ENCODE measurements at regions not wholly inside any gene's neighbourhood (a gene's known extent, or its start where the extent isn't known, plus 50 kb on each side); places are given as distances from the start of the nearest gene placed in this dataset.

- WGBS, 2 experiments (ENCODE audit: low coverage in 1 of 2, low lambda C conversion rate in 2 of 2, missing lambda C conversion rate in 2 of 2) = 79 to 84% methylated on average over 3 of the region's 3 CpGs
- TF ChIP-seq EZH2phosphoT487 (IDR thresholded peaks at IDR 0.05; ENCODE audit: insufficient read depth, low read depth) = no peak
- TF ChIP-seq EZH2 (IDR thresholded peaks at IDR 0.05; ENCODE audit: insufficient read depth, poor library complexity, severe bottlenecking) = no peak
- H3F3A ChIP-seq (ENCODE audit: insufficient read depth) = peaks cover 6% of the 10 kb centered on the region; the same call in 1 of the 2 replicates
- no peak overlapping the region for H3K9ac ChIP-seq
- H3K9me3 ChIP-seq (ENCODE audit: low read depth) = no peaks in the 10 kb centered on the region
- no peaks in the 10 kb centered on the region for H3K27me3 ChIP-seq (replicated peaks; ENCODE audit: insufficient read depth)
- no peak overlapping the region for H2AFZ ChIP-seq
- in situ Hi-C loops (cut with MboI) = no loop called here
- no peaks in the 10 kb centered on the region for H3K36me3 ChIP-seq (ENCODE audit: low read depth)
- H3K27ac ChIP-seq = no peak overlapping the region
- no peak overlapping the region for H3K4me3 ChIP-seq
- no peak for DNase-seq
- H4K20me1 ChIP-seq (ENCODE audit: insufficient read depth) = no peaks in the 10 kb centered on the region
- no peaks in the 10 kb centered on the region for H3K9me2 ChIP-seq (ENCODE audit: insufficient read depth)
- peaks cover 13% of the 10 kb centered on the region for H3K4me1 ChIP-seq (ENCODE audit: insufficient read depth)
- no peak overlapping the region for H3K4me2 ChIP-seq (ENCODE audit: unreplicated experiment)
- no peaks in the 10 kb centered on the region for H3K79me2 ChIP-seq (ENCODE audit: insufficient read depth)
Measured at GRCh38 chr2:58560531-58560930, 319.4 kb upstream of the FANCL start.

GRCh38 chr2:58558881-58559280, 317.8 kb upstream of the FANCL start:
- Histone ChIP-seq H3K9ac (no peak overlapping the region), H3K9me2 (ENCODE audit: insufficient read depth) (no peaks in the 10 kb centered on the region), H2AFZ (no peak overlapping the region), H4K20me1 (ENCODE audit: insufficient read depth) (no peaks in the 10 kb centered on the region), H3K79me2 (ENCODE audit: insufficient read depth) (no peaks in the 10 kb centered on the region), H3K4me2 (ENCODE audit: unreplicated experiment) (no peak overlapping the region), H3K4me3 (no peak overlapping the region), H3K4me1 (ENCODE audit: insufficient read depth) (peaks cover 13% of the 10 kb centered on the region), H3K27ac (no peak overlapping the region), H3K36me3 (ENCODE audit: low read depth) (no peaks in the 10 kb centered on the region), H3K27me3 (replicated peaks; ENCODE audit: insufficient read depth) (no peaks in the 10 kb centered on the region), H3F3A (ENCODE audit: insufficient read depth) (peaks cover 6% of the 10 kb centered on the region; the same call in 1 of the 2 replicates), H3K9me3 (ENCODE audit: low read depth) (no peaks in the 10 kb centered on the region)
- no peak for DNase-seq
- TF ChIP-seq EZH2 (IDR thresholded peaks at IDR 0.05; ENCODE audit: insufficient read depth, poor library complexity, severe bottlenecking) = no peak
- no peak for TF ChIP-seq EZH2phosphoT487 (IDR thresholded peaks at IDR 0.05; ENCODE audit: insufficient read depth, low read depth)
- in situ Hi-C loops (cut with MboI) = no loop called here
- WGBS, 2 experiments (ENCODE audit: low coverage in 1 of 2, low lambda C conversion rate in 2 of 2, missing lambda C conversion rate in 2 of 2) = 68 to 69% methylated on average over 4 of the region's 4 CpGs

- no peaks in the 10 kb centered on the region for H3K9me2 ChIP-seq (ENCODE audit: insufficient read depth)
- in situ Hi-C loops (cut with MboI) = no loop called here
- no peaks in the 10 kb centered on the region for H3K79me2 ChIP-seq (ENCODE audit: insufficient read depth)
- H4K20me1 ChIP-seq (ENCODE audit: insufficient read depth) = no peaks in the 10 kb centered on the region
- no peak overlapping the region for H2AFZ ChIP-seq
- H3K9ac ChIP-seq = no peak overlapping the region
- H3F3A ChIP-seq (ENCODE audit: insufficient read depth) = peaks cover 1% of the 10 kb centered on the region; the same call in 1 of the 2 replicates
- H3K4me2 ChIP-seq (ENCODE audit: unreplicated experiment) = no peak overlapping the region
- no peaks in the 10 kb centered on the region for H3K27me3 ChIP-seq (replicated peaks; ENCODE audit: insufficient read depth)
- TF ChIP-seq EZH2phosphoT487 (IDR thresholded peaks at IDR 0.05; ENCODE audit: insufficient read depth, low read depth) (no peak), EZH2 (IDR thresholded peaks at IDR 0.05; ENCODE audit: insufficient read depth, poor library complexity, severe bottlenecking) (no peak)
- no peak overlapping the region for H3K4me3 ChIP-seq
- WGBS, 2 experiments (ENCODE audit: low coverage in 1 of 2, low lambda C conversion rate in 2 of 2, missing lambda C conversion rate in 2 of 2) = 95 to 98% methylated on average over 6 of the region's 6 CpGs
- no peaks in the 10 kb centered on the region for H3K36me3 ChIP-seq (ENCODE audit: low read depth)
- H3K9me3 ChIP-seq (ENCODE audit: low read depth) = no peaks in the 10 kb centered on the region
- no peak for DNase-seq
- H3K4me1 ChIP-seq (ENCODE audit: insufficient read depth) = peaks cover 4% of the 10 kb centered on the region
- no peak overlapping the region for H3K27ac ChIP-seq
Measured at GRCh38 chr2:58557176-58557575, 316.1 kb upstream of the FANCL start.

- in situ Hi-C loops (cut with MboI) = no loop called here
- no peak for TF ChIP-seq EZH2phosphoT487 (IDR thresholded peaks at IDR 0.05; ENCODE audit: insufficient read depth, low read depth)
- no peak for TF ChIP-seq EZH2 (IDR thresholded peaks at IDR 0.05; ENCODE audit: insufficient read depth, poor library complexity, severe bottlenecking)
- no peaks in the 10 kb centered on the region for H3K36me3 ChIP-seq (ENCODE audit: low read depth)
- no peaks in the 10 kb centered on the region for H3F3A ChIP-seq (ENCODE audit: insufficient read depth)
- no peaks in the 10 kb centered on the region for H3K9me2 ChIP-seq (ENCODE audit: insufficient read depth)
- no peak overlapping the region for H3K4me3 ChIP-seq
- H3K4me2 ChIP-seq (ENCODE audit: unreplicated experiment) = no peak overlapping the region
- H3K27ac ChIP-seq = no peak overlapping the region
- H3K27me3 ChIP-seq (replicated peaks; ENCODE audit: insufficient read depth) = no peaks in the 10 kb centered on the region
- no peaks in the 10 kb centered on the region for H4K20me1 ChIP-seq (ENCODE audit: insufficient read depth)
- no peak overlapping the region for H3K9ac ChIP-seq
- peak; percentile 37 for DNase-seq
- H2AFZ ChIP-seq = no peak overlapping the region
- no peaks in the 10 kb centered on the region for H3K9me3 ChIP-seq (ENCODE audit: low read depth)
- no peaks in the 10 kb centered on the region for H3K4me1 ChIP-seq (ENCODE audit: insufficient read depth)
- H3K79me2 ChIP-seq (ENCODE audit: insufficient read depth) = no peaks in the 10 kb centered on the region
- 55 to 61% methylated on average over 2 of the region's 2 CpGs for WGBS, 2 experiments (ENCODE audit: low coverage in 1 of 2, low lambda C conversion rate in 2 of 2, missing lambda C conversion rate in 2 of 2)
Measured at GRCh38 chr2:58553937-58554336, 312.8 kb upstream of the FANCL start.

- H3K27ac ChIP-seq = no peak overlapping the region
- H3K36me3 ChIP-seq (ENCODE audit: low read depth) = no peaks in the 10 kb centered on the region
- TF ChIP-seq EZH2phosphoT487 (IDR thresholded peaks at IDR 0.05; ENCODE audit: insufficient read depth, low read depth) (no peak), EZH2 (IDR thresholded peaks at IDR 0.05; ENCODE audit: insufficient read depth, poor library complexity, severe bottlenecking) (no peak)
- H3F3A ChIP-seq (ENCODE audit: insufficient read depth) = no peaks in the 10 kb centered on the region
- no peaks in the 10 kb centered on the region for H3K27me3 ChIP-seq (replicated peaks; ENCODE audit: insufficient read depth)
- no peaks in the 10 kb centered on the region for H3K9me3 ChIP-seq (ENCODE audit: low read depth)
- H3K79me2 ChIP-seq (ENCODE audit: insufficient read depth) = no peaks in the 10 kb centered on the region
- no peaks in the 10 kb centered on the region for H4K20me1 ChIP-seq (ENCODE audit: insufficient read depth)
- H3K9me2 ChIP-seq (ENCODE audit: insufficient read depth) = no peaks in the 10 kb centered on the region
- H3K4me2 ChIP-seq (ENCODE audit: unreplicated experiment) = no peak overlapping the region
- no peak overlapping the region for H3K9ac ChIP-seq
- H3K4me3 ChIP-seq = no peak overlapping the region
- H2AFZ ChIP-seq = no peak overlapping the region
- in situ Hi-C loops (cut with MboI) = no loop called here
- 81 to 86% methylated on average over 1 of the region's 1 CpG for WGBS, 2 experiments (ENCODE audit: low coverage in 1 of 2, low lambda C conversion rate in 2 of 2, missing lambda C conversion rate in 2 of 2)
- no peaks in the 10 kb centered on the region for H3K4me1 ChIP-seq (ENCODE audit: insufficient read depth)
- no peak for DNase-seq
Measured at GRCh38 chr2:58553522-58553921, 312.4 kb upstream of the FANCL start.

All from GM23248 (cell line).